Activated CD8-positive, alpha-beta T cell treated with anti-CD3 and anti-CD28 coated beads, Interleukin-2, amount 10 ng/mL, durations not matched to agents 7 days and 5 days (primary cell): ENCODE measurements at regions not wholly inside any gene's neighbourhood (a gene's known extent, or its start where the extent isn't known, plus 50 kb on each side); places are given as distances from the start of the nearest gene placed in this dataset.

Source experiments
- ATAC-seq: fragments of 150-1000 bp; cut with Tn5 transposase; one replicate; pipeline ENCODE4 v1.10.0; 2021; ENCODE audit warnings: moderate library complexity
- CTCF ChIA-PET: fragments of 350-600 bp; sonication (Branson Sonifier 250); formaldehyde crosslinking; loops from one replicate; lab custom pipeline; 2021; ENCODE audit warnings: antibody characterized with exemption; lab: Charles Lee
- POLR2A ChIA-PET: fragments of 350-600 bp; sonication (Branson Sonifier 250); formaldehyde crosslinking; loops from one replicate; lab custom pipeline; 2021; ENCODE audit warnings: antibody characterized with exemption; lab: Charles Lee
- DNase-seq: peaks from one replicate; pipeline ENCODE4 v3.0.0-alpha.2; 2020
- H3K27ac Mint-ChIP-seq: one replicate; pipeline ENCODE4 v1.8.0; 2021; ENCODE audit warnings: mild to moderate bottlenecking, mixed read lengths
- H3K27me3 Mint-ChIP-seq: one replicate; pipeline ENCODE4 v1.8.0; 2021; ENCODE audit warnings: low read depth, mixed read lengths
- H3K36me3 Mint-ChIP-seq: one replicate; pipeline ENCODE4 v1.8.0; 2021; ENCODE audit warnings: low read depth, mixed read lengths
- H3K4me1 Mint-ChIP-seq: one replicate; pipeline ENCODE4 v1.8.0; 2021; ENCODE audit warnings: low read depth, mixed read lengths
- H3K4me3 Mint-ChIP-seq: one replicate; pipeline ENCODE4 v1.8.0; 2021; ENCODE audit warnings: mild to moderate bottlenecking, mixed read lengths
- H3K9me3 Mint-ChIP-seq: one replicate; pipeline ENCODE4 v1.8.0; 2022; ENCODE audit warnings: mixed read lengths; ENCODE audit not compliant: insufficient read depth

GRCh38 chr3:106758459-106758858 lies 618.8 kb upstream of the CCDC54 start:
- Mint-ChIP-seq H3K4me1 (no peaks in the 10 kb centered on the region), H3K4me3 (no peak overlapping the region), H3K9me3 (no peaks in the 10 kb centered on the region), H3K27me3 (no peaks in the 10 kb centered on the region), H3K27ac (no peak overlapping the region), H3K36me3 (no peaks in the 10 kb centered on the region)
- no peak for DNase-seq
- ATAC-seq, result no peak
- CTCF ChIA-PET, result no interaction called here
- POLR2A ChIA-PET, result no interaction called here

GRCh38 chr3:106759731-106760130 lies 617.5 kb upstream of the CCDC54 start:
- no peak for ATAC-seq
- CTCF ChIA-PET, result interaction anchor here (0.7 kb wide), 1 partner anchor 121 kb away, joined by 3 read pairs; no protein-coding TSS in a partner anchor
- no peak for DNase-seq
- H3K36me3 Mint-ChIP-seq, result no peaks in the 10 kb centered on the region
- no peaks in the 10 kb centered on the region for H3K9me3 Mint-ChIP-seq
- POLR2A ChIA-PET, result no interaction called here
- H3K4me1 Mint-ChIP-seq, result no peaks in the 10 kb centered on the region
- no peaks in the 10 kb centered on the region for H3K27me3 Mint-ChIP-seq
- no peak overlapping the region for H3K4me3 Mint-ChIP-seq
- H3K27ac Mint-ChIP-seq, result no peak overlapping the region

GRCh38 chr3:106765342-106765741 lies 611.9 kb upstream of the CCDC54 start:
- H3K27me3 Mint-ChIP-seq, result no peaks in the 10 kb centered on the region
- CTCF ChIA-PET, result interaction anchor here (0.9 kb wide), 1 partner anchor 11 kb away, joined by 3 read pairs; no protein-coding TSS in a partner anchor
- H3K9me3 Mint-ChIP-seq, result no peaks in the 10 kb centered on the region
- ATAC-seq (no peak), DNase-seq (no peak)
- H3K36me3 Mint-ChIP-seq, result no peaks in the 10 kb centered on the region
- POLR2A ChIA-PET, result no interaction called here
- no peak overlapping the region for H3K4me3 Mint-ChIP-seq
- no peak overlapping the region for H3K27ac Mint-ChIP-seq
- H3K4me1 Mint-ChIP-seq, result no peaks in the 10 kb centered on the region

GRCh38 chr3:106768941-106769480 lies 608.2 kb upstream of the CCDC54 start:
- H3K4me3 Mint-ChIP-seq, result no peak overlapping the region
- H3K4me1 Mint-ChIP-seq, result no peaks in the 10 kb centered on the region
- H3K9me3 Mint-ChIP-seq, result no peaks in the 10 kb centered on the region
- ATAC-seq (no peak), DNase-seq (no peak)
- no peaks in the 10 kb centered on the region for H3K36me3 Mint-ChIP-seq
- CTCF ChIA-PET, result no interaction called here
- no peak overlapping the region for H3K27ac Mint-ChIP-seq
- no peaks in the 10 kb centered on the region for H3K27me3 Mint-ChIP-seq
- POLR2A ChIA-PET, result no interaction called here

GRCh38 chr3:106773795-106774194 lies 603.4 kb upstream of the CCDC54 start:
- CTCF ChIA-PET, result no interaction called here
- Mint-ChIP-seq H3K4me1 (no peaks in the 10 kb centered on the region), H3K27ac (no peak overlapping the region), H3K4me3 (no peak overlapping the region), H3K27me3 (no peaks in the 10 kb centered on the region), H3K36me3 (no peaks in the 10 kb centered on the region), H3K9me3 (no peaks in the 10 kb centered on the region)
- POLR2A ChIA-PET, result no interaction called here
- ATAC-seq, result no peak
- no peak for DNase-seq

GRCh38 chr3:106783231-106783630 lies 594.0 kb upstream of the CCDC54 start:
- CTCF ChIA-PET, result no interaction called here
- no peaks in the 10 kb centered on the region for H3K4me1 Mint-ChIP-seq
- H3K27ac Mint-ChIP-seq, result no peak overlapping the region
- no peaks in the 10 kb centered on the region for H3K36me3 Mint-ChIP-seq
- DNase-seq (no peak), ATAC-seq (no peak)
- H3K9me3 Mint-ChIP-seq, result no peaks in the 10 kb centered on the region
- H3K4me3 Mint-ChIP-seq, result no peak overlapping the region
- POLR2A ChIA-PET, result no interaction called here
- no peaks in the 10 kb centered on the region for H3K27me3 Mint-ChIP-seq

GRCh38 chr3:106789276-106789675 lies 588.0 kb upstream of the CCDC54 start:
- ATAC-seq (no peak), DNase-seq (no peak)
- H3K27ac Mint-ChIP-seq, result no peak overlapping the region
- no peaks in the 10 kb centered on the region for H3K4me1 Mint-ChIP-seq
- H3K27me3 Mint-ChIP-seq, result no peaks in the 10 kb centered on the region
- POLR2A ChIA-PET, result no interaction called here
- H3K36me3 Mint-ChIP-seq, result no peaks in the 10 kb centered on the region
- no peaks in the 10 kb centered on the region for H3K9me3 Mint-ChIP-seq
- H3K4me3 Mint-ChIP-seq, result no peak overlapping the region
- CTCF ChIA-PET, result no interaction called here

GRCh38 chr3:106792716-106793115 lies 584.5 kb upstream of the CCDC54 start:
- Mint-ChIP-seq H3K27ac (no peak overlapping the region), H3K27me3 (peaks cover 5% of the 10 kb centered on the region), H3K4me3 (no peak overlapping the region), H3K4me1 (no peaks in the 10 kb centered on the region), H3K9me3 (no peaks in the 10 kb centered on the region), H3K36me3 (no peaks in the 10 kb centered on the region)
- ChIA-PET POLR2A (no interaction called here), CTCF (no interaction called here)
- ATAC-seq (no peak), DNase-seq (no peak)

GRCh38 chr3:106794442-106794841 lies 582.8 kb upstream of the CCDC54 start:
- Mint-ChIP-seq H3K27me3 (peaks cover 6% of the 10 kb centered on the region), H3K36me3 (no peaks in the 10 kb centered on the region), H3K4me1 (no peaks in the 10 kb centered on the region), H3K9me3 (no peaks in the 10 kb centered on the region), H3K4me3 (no peak overlapping the region), H3K27ac (no peak overlapping the region)
- ChIA-PET POLR2A (no interaction called here), CTCF (no interaction called here)
- DNase-seq, result no peak
- ATAC-seq, result no peak

GRCh38 chr3:106795553-106795952 lies 581.7 kb upstream of the CCDC54 start:
- ChIA-PET POLR2A (interaction anchor here (0.6 kb wide), 1 partner anchor 12 kb away, joined by 3 read pairs; no protein-coding TSS in a partner anchor), CTCF (no interaction called here)
- Mint-ChIP-seq H3K4me3 (no peak overlapping the region), H3K36me3 (no peaks in the 10 kb centered on the region), H3K9me3 (no peaks in the 10 kb centered on the region), H3K4me1 (no peaks in the 10 kb centered on the region), H3K27ac (no peak overlapping the region), H3K27me3 (peaks cover 6% of the 10 kb centered on the region)
- DNase-seq (no peak), ATAC-seq (no peak)

GRCh38 chr3:106797461-106797860 lies 579.8 kb upstream of the CCDC54 start:
- CTCF ChIA-PET, result no interaction called here
- Mint-ChIP-seq H3K36me3 (no peaks in the 10 kb centered on the region), H3K27ac (no peak overlapping the region), H3K9me3 (no peaks in the 10 kb centered on the region), H3K4me1 (no peaks in the 10 kb centered on the region), H3K27me3 (peaks cover 6% of the 10 kb centered on the region), H3K4me3 (no peak overlapping the region)
- POLR2A ChIA-PET, result no interaction called here
- ATAC-seq (no peak), DNase-seq (no peak)

GRCh38 chr3:106805625-106806024 lies 571.6 kb upstream of the CCDC54 start:
- ChIA-PET CTCF (no interaction called here), POLR2A (no interaction called here)
- Mint-ChIP-seq H3K9me3 (no peaks in the 10 kb centered on the region), H3K36me3 (no peaks in the 10 kb centered on the region), H3K27ac (no peak overlapping the region), H3K4me3 (no peak overlapping the region), H3K27me3 (no peaks in the 10 kb centered on the region), H3K4me1 (no peaks in the 10 kb centered on the region)
- no peak for DNase-seq
- no peak for ATAC-seq

GRCh38 chr3:106806964-106807363 lies 570.3 kb upstream of the CCDC54 start:
- no peaks in the 10 kb centered on the region for H3K27me3 Mint-ChIP-seq
- no peak for ATAC-seq

More at GRCh38 chr3:106806964-106807363, 570.3 kb upstream of the CCDC54 start:
- no peak overlapping the region for H3K4me3 Mint-ChIP-seq
- H3K4me1 Mint-ChIP-seq, result no peaks in the 10 kb centered on the region
- no peaks in the 10 kb centered on the region for H3K9me3 Mint-ChIP-seq
- H3K36me3 Mint-ChIP-seq, result no peaks in the 10 kb centered on the region
- no peak for DNase-seq
- ChIA-PET CTCF (no interaction called here), POLR2A (no interaction called here)
- no peak overlapping the region for H3K27ac Mint-ChIP-seq
